Bronchial epithelial cell (primary cell): ENCODE measurements at regions not wholly inside any gene's neighbourhood (a gene's known extent, or its start where the extent isn't known, plus 50 kb on each side); places are given as distances from the start of the nearest gene placed in this dataset.

Experiments used
- DNase-seq: peaks from one replicate; pipeline ENCODE4 v3.0.0-alpha.2; 2010; ENCODE audit warnings: low read depth
- FAIRE-seq: peaks from 2 replicates; lab custom pipeline; 2011; peaks lifted over from hg19 to GRCh38; lab: Jason Lieb, UNC
- H3K27me3 ChIP-seq: 2 replicates; pipeline ENCODE4 v1.5.1; 2011; ENCODE audit warnings: low read length; ENCODE audit not compliant: control insufficient read depth, insufficient read depth
- H3K36me3 ChIP-seq: 2 replicates; pipeline ENCODE4 v1.5.1; 2011; ENCODE audit warnings: low read length; ENCODE audit not compliant: control insufficient read depth, insufficient read depth
- H3K4me3 ChIP-seq: 2 replicates; pipeline ENCODE4 v1.5.1; 2011; ENCODE audit warnings: mild to moderate bottlenecking, low read depth, low read length, control low read depth
- CTCF ChIP-seq: IDR thresholded peaks from 2 replicates; pipeline ENCODE4 v1.5.1; 2011; ENCODE audit warnings: mild to moderate bottlenecking, moderate library complexity, low read length, control low read depth, inconsistent platforms; ENCODE audit not compliant: insufficient read depth, severe bottlenecking

- DNase-seq (no peak), FAIRE-seq (no peak)
- H3K36me3 ChIP-seq: no peaks in the 10 kb centered on the region
- no peak overlapping the region for H3K4me3 ChIP-seq
- no peaks in the 10 kb centered on the region for H3K27me3 ChIP-seq
- no peak for TF ChIP-seq CTCF
These were observed 561.4 kb downstream of the CAAP1 start for GRCh38 chr9:26331223-26331622.

- TF ChIP-seq CTCF: no peak
- no peak for DNase-seq
- Histone ChIP-seq H3K27me3 (no peaks in the 10 kb centered on the region), H3K36me3 (no peaks in the 10 kb centered on the region), H3K4me3 (no peak overlapping the region)
- FAIRE-seq: no peak
These were observed 562.6 kb downstream of the CAAP1 start for GRCh38 chr9:26329974-26330373.

- Histone ChIP-seq H3K36me3 (no peaks in the 10 kb centered on the region), H3K4me3 (no peak overlapping the region), H3K27me3 (no peaks in the 10 kb centered on the region)
- DNase-seq: peak; percentile 66
- TF ChIP-seq CTCF: peak; percentile 75
- FAIRE-seq: no peak
These were observed 566.0 kb downstream of the CAAP1 start for GRCh38 chr9:26326563-26326962.

GRCh38 chr9:26325444-26325829 lies 567.2 kb downstream of the CAAP1 start:
- no peak for DNase-seq
- Histone ChIP-seq H3K4me3 (no peak overlapping the region), H3K27me3 (no peaks in the 10 kb centered on the region), H3K36me3 (no peaks in the 10 kb centered on the region)
- no peak for FAIRE-seq
- no peak for TF ChIP-seq CTCF

- no peak for TF ChIP-seq CTCF
- DNase-seq: no peak
- H3K4me3 ChIP-seq: no peak overlapping the region
- H3K27me3 ChIP-seq: no peaks in the 10 kb centered on the region
- FAIRE-seq: no peak
- no peaks in the 10 kb centered on the region for H3K36me3 ChIP-seq
These were observed 567.7 kb downstream of the CAAP1 start for GRCh38 chr9:26324786-26325443.

GRCh38 chr9:26321935-26322334 lies 570.7 kb downstream of the CAAP1 start:
- TF ChIP-seq CTCF: no peak
- FAIRE-seq (no peak), DNase-seq (no peak)
- no peak overlapping the region for H3K4me3 ChIP-seq
- no peaks in the 10 kb centered on the region for H3K27me3 ChIP-seq
- H3K36me3 ChIP-seq: no peaks in the 10 kb centered on the region
